Mesothelial cell of epicardium (in vitro differentiated cells): ENCODE measurements at regions not wholly inside any gene's neighbourhood (a gene's known extent, or its start where the extent isn't known, plus 50 kb on each side); places are given as distances from the start of the nearest gene placed in this dataset.

ENCODE experiments used
- DNase-seq, 2 experiments: peaks; one replicate each; pipeline ENCODE4 v3.0.0; 2021; ENCODE audit warnings: low spot score in 2 of 2; ENCODE audit not compliant: unreplicated experiment in 2 of 2
- H3K27ac Mint-ChIP-seq: 2 replicates; pipeline ENCODE4 v1.8.0; 2021; ENCODE audit warnings: mixed read lengths
- H3K27me3 Mint-ChIP-seq: 2 replicates; pipeline ENCODE4 v1.8.0; 2021; ENCODE audit warnings: low read depth, mixed read lengths
- H3K36me3 Mint-ChIP-seq: 2 replicates; pipeline ENCODE4 v1.8.0; 2021; ENCODE audit warnings: mixed read lengths
- H3K4me1 Mint-ChIP-seq: 2 replicates; pipeline ENCODE4 v1.8.0; 2021; ENCODE audit warnings: mixed read lengths
- H3K4me3 Mint-ChIP-seq: 2 replicates; pipeline ENCODE4 v1.8.0; 2021; ENCODE audit warnings: mild to moderate bottlenecking, moderate library complexity, mixed read lengths
- H3K9me3 Mint-ChIP-seq: 2 replicates; pipeline ENCODE4 v1.8.0; 2021; ENCODE audit warnings: mixed read lengths
- CTCF ChIP-seq: fragments of 200-600 bp; sonication (generic); IDR thresholded peaks from one replicate; pipeline ENCODE4 v1.5.0; 2021; ENCODE audit warnings: antibody characterized with exemption; ENCODE audit not compliant: unreplicated experiment

GRCh38 chr18:25814841-25815458, 275.5 kb downstream of the SS18 start:
- Mint-ChIP-seq H3K9me3 (no peaks in the 10 kb centered on the region), H3K27me3 (no peaks in the 10 kb centered on the region), H3K27ac (peak overlapping the region; percentile 32), H3K4me3 (no peak overlapping the region), H3K4me1 (peaks cover 17% of the 10 kb centered on the region), H3K36me3 (no peaks in the 10 kb centered on the region)
- TF ChIP-seq CTCF: no peak
- no peak for DNase-seq

GRCh38 chr18:25813110-25813509, 277.3 kb downstream of the SS18 start:
- no peak overlapping the region for H3K27ac Mint-ChIP-seq
- TF ChIP-seq CTCF: no peak
- H3K27me3 Mint-ChIP-seq: no peaks in the 10 kb centered on the region
- no peaks in the 10 kb centered on the region for H3K36me3 Mint-ChIP-seq
- DNase-seq: no peak
- H3K9me3 Mint-ChIP-seq: no peaks in the 10 kb centered on the region
- H3K4me3 Mint-ChIP-seq: no peak overlapping the region
- H3K4me1 Mint-ChIP-seq: peaks cover 17% of the 10 kb centered on the region

GRCh38 chr18:25810736-25811135, 279.7 kb downstream of the SS18 start:
- TF ChIP-seq CTCF: no peak
- no peak for DNase-seq
- Mint-ChIP-seq H3K4me1 (peaks cover 7% of the 10 kb centered on the region), H3K4me3 (no peak overlapping the region), H3K9me3 (no peaks in the 10 kb centered on the region), H3K36me3 (no peaks in the 10 kb centered on the region), H3K27ac (no peak overlapping the region), H3K27me3 (no peaks in the 10 kb centered on the region)

- Mint-ChIP-seq H3K36me3 (no peaks in the 10 kb centered on the region), H3K9me3 (peaks cover 10% of the 10 kb centered on the region), H3K4me1 (no peaks in the 10 kb centered on the region), H3K27ac (no peak overlapping the region), H3K27me3 (no peaks in the 10 kb centered on the region), H3K4me3 (no peak overlapping the region)
- no peak for DNase-seq
- TF ChIP-seq CTCF: no peak
Observed at GRCh38 chr18:25805939-25806338, 284.5 kb downstream of the SS18 start.

GRCh38 chr18:25805323-25805722, 285.1 kb downstream of the SS18 start:
- TF ChIP-seq CTCF: no peak
- Mint-ChIP-seq H3K9me3 (peaks cover 13% of the 10 kb centered on the region), H3K4me1 (no peaks in the 10 kb centered on the region), H3K4me3 (no peak overlapping the region), H3K27me3 (no peaks in the 10 kb centered on the region), H3K36me3 (no peaks in the 10 kb centered on the region), H3K27ac (no peak overlapping the region)
- no peak for DNase-seq

GRCh38 chr18:25799231-25799630, 291.2 kb downstream of the SS18 start:
- no peaks in the 10 kb centered on the region for H3K27me3 Mint-ChIP-seq
- H3K36me3 Mint-ChIP-seq: no peaks in the 10 kb centered on the region
- no peak for TF ChIP-seq CTCF
- H3K27ac Mint-ChIP-seq: no peak overlapping the region
- DNase-seq: no peak
- peaks cover 13% of the 10 kb centered on the region for H3K9me3 Mint-ChIP-seq
- H3K4me1 Mint-ChIP-seq: no peaks in the 10 kb centered on the region
- H3K4me3 Mint-ChIP-seq: no peak overlapping the region
